GM06990 (cell line): ENCODE measurements at regions not wholly inside any gene's neighbourhood (a gene's known extent, or its start where the extent isn't known, plus 50 kb on each side); places are given as distances from the start of the nearest gene placed in this dataset.

Source experiments
- DNase-seq: peaks from one replicate; pipeline ENCODE4 v3.0.0-alpha.2; 2011; ENCODE audit not compliant: insufficient read length; ENCODE audit errors: extremely low read depth
- H3K27me3 ChIP-seq: replicated peaks from 2 replicates; pipeline ENCODE4 v1.6.0; 2011; ENCODE audit warnings: low read length; ENCODE audit not compliant: control insufficient read depth, insufficient read depth
- H3K36me3 ChIP-seq: 2 replicates; pipeline ENCODE4 v1.5.1; 2011; ENCODE audit warnings: low read length; ENCODE audit not compliant: control insufficient read depth, insufficient read depth
- H3K4me3 ChIP-seq: replicated peaks from 2 replicates; pipeline ENCODE4 v1.5.1; 2011; ENCODE audit warnings: low read depth, mild to moderate bottlenecking, control low read depth, low read length
- CTCF ChIP-seq: IDR thresholded peaks from 2 replicates; pipeline ENCODE4 v1.5.1; 2011; ENCODE audit warnings: low read length, control low read depth, mild to moderate bottlenecking, inconsistent platforms; ENCODE audit not compliant: insufficient read depth, poor library complexity, severe bottlenecking

- no peak for TF ChIP-seq CTCF
- Histone ChIP-seq H3K27me3 (no peaks in the 10 kb centered on the region), H3K4me3 (no peak overlapping the region), H3K36me3 (no peaks in the 10 kb centered on the region)
- no peak for DNase-seq
These were observed 439.6 kb upstream of the CAMK1G start for GRCh38 chr1:209143916-209144315.

DNA sequence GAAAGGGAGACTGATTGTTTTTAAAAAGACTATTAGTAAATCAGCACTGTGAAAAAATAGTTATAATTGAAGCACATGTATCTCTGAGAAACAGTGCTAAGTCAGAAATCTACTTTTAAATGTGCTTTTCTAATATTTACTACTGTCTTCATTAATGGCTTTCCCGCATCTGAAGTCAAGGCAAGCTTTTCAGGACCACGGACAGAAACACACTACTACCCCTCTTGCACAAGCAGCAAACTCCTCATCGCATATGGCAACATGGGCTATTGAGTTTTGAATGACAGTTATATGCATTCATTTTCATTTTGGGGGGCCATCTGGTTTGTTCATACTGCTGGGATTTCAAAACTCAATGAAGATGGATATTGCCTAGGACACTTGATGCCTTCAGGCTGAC is 433.4 kb upstream of the CAMK1G start:
- no peaks in the 10 kb centered on the region for H3K27me3 ChIP-seq
- no peak for DNase-seq

DNA sequence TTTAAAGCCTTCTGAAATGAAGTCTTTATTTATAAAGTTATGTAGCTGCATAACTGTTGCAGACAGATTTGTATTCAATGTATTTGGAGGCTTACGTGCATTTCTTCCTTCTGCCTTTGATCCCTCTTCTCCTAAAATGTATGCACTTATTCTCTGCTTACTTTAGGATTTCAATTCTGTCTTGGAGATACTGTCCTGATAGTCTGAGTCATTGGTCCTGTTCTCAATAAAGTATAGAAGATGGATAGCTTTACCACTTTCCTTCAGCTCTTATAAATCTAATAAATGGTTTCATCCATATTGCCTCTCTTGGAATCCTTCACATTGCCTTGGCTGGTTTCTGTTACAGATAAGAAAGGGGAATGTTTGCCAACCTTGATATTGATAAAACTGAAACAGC is 430.1 kb upstream of the CAMK1G start:
- no peaks in the 10 kb centered on the region for H3K36me3 ChIP-seq
- no peak for DNase-seq
- TF ChIP-seq CTCF, result no peak
- no peaks in the 10 kb centered on the region; the same call in 1 of the 2 replicates for H3K27me3 ChIP-seq
- no peak overlapping the region for H3K4me3 ChIP-seq

More for the DNA sequence above, 433.4 kb upstream of the CAMK1G start:
- no peaks in the 10 kb centered on the region for H3K36me3 ChIP-seq
- no peak overlapping the region for H3K4me3 ChIP-seq
- TF ChIP-seq CTCF, result no peak

GRCh38 chr1:209154912-209155311 is 428.6 kb upstream of the CAMK1G start:
- Histone ChIP-seq H3K27me3 (no peaks in the 10 kb centered on the region; the same call in 1 of the 2 replicates), H3K36me3 (no peaks in the 10 kb centered on the region), H3K4me3 (no peak overlapping the region)
- no peak for DNase-seq
- no peak for TF ChIP-seq CTCF

GRCh38 chr1:209155546-209155945 is 428.0 kb upstream of the CAMK1G start:
- no peak for DNase-seq

More at GRCh38 chr1:209155546-209155945, 428.0 kb upstream of the CAMK1G start:
- Histone ChIP-seq H3K36me3 (no peaks in the 10 kb centered on the region), H3K27me3 (no peaks in the 10 kb centered on the region; the same call in 1 of the 2 replicates), H3K4me3 (no peak overlapping the region)
- TF ChIP-seq CTCF, result no peak
